ENCODE measurements at regions not wholly inside any gene's neighbourhood (a gene's known extent, or its start where the extent isn't known, plus 50 kb on each side); places are given as distances from the start of the nearest gene placed in this dataset.

DNA sequence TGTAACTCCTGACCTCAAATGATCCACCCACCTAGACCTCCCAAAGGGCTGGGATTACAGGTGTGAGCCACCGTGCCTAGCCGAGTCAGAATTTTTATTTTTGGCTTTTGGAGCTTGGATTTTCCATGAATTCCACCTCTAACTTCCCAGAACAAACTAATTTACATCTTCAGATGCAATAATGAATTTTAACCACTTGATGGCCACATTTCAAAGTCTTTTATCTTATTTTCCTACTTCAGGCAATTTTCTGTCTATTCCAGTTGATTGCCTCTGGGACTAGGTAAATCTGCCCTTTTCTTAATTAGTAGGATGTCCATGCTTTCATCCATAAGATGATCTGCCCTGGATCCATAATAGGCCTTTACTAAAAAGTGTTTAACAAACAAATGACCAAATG, 156.4 kb upstream of the ANKFN1 start:
- TF ChIP-seq, protein P1, sequence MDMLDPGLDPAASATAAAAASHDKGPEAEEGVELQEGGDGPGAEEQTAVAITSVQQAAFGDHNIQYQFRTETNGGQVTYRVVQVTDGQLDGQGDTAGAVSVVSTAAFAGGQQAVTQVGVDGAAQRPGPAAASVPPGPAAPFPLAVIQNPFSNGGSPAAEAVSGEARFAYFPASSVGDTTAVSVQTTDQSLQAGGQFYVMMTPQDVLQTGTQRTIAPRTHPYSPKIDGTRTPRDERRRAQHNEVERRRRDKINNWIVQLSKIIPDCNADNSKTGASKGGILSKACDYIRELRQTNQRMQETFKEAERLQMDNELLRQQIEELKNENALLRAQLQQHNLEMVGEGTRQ (CRISPR knock-in tag; IDR thresholded peaks at IDR 0.05): no peak
- TF ChIP-seq ETV6 (CRISPR knock-in tag; IDR thresholded peaks at IDR 0.05): no peak
- TF ChIP-seq SP1 (CRISPR knock-in tag; conservative IDR thresholded peaks at IDR 0.05): no peak
- no peak for TF ChIP-seq FOXP1 (CRISPR knock-in tag; IDR thresholded peaks at IDR 0.05; ENCODE audit: borderline replicate concordance)
- no peak for TF ChIP-seq RELA (CRISPR knock-in tag; IDR thresholded peaks at IDR 0.05; ENCODE audit: borderline replicate concordance)
- TF ChIP-seq, protein P2, sequence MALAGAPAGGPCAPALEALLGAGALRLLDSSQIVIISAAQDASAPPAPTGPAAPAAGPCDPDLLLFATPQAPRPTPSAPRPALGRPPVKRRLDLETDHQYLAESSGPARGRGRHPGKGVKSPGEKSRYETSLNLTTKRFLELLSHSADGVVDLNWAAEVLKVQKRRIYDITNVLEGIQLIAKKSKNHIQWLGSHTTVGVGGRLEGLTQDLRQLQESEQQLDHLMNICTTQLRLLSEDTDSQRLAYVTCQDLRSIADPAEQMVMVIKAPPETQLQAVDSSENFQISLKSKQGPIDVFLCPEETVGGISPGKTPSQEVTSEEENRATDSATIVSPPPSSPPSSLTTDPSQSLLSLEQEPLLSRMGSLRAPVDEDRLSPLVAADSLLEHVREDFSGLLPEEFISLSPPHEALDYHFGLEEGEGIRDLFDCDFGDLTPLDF (CRISPR knock-in tag; IDR thresholded peaks at IDR 0.05): no peak
- TF ChIP-seq, protein P3, sequence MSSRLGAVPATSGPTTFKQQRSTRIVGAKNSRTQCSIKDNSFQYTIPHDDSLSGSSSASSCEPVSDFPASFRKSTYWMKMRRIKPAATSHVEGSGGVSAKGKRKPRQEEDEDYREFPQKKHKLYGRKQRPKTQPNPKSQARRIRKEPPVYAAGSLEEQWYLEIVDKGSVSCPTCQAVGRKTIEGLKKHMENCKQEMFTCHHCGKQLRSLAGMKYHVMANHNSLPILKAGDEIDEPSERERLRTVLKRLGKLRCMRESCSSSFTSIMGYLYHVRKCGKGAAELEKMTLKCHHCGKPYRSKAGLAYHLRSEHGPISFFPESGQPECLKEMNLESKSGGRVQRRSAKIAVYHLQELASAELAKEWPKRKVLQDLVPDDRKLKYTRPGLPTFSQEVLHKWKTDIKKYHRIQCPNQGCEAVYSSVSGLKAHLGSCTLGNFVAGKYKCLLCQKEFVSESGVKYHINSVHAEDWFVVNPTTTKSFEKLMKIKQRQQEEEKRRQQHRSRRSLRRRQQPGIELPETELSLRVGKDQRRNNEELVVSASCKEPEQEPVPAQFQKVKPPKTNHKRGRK (CRISPR knock-in tag; IDR thresholded peaks at IDR 0.05; ENCODE audit: borderline replicate concordance): no peak
- TF ChIP-seq, protein P4, sequence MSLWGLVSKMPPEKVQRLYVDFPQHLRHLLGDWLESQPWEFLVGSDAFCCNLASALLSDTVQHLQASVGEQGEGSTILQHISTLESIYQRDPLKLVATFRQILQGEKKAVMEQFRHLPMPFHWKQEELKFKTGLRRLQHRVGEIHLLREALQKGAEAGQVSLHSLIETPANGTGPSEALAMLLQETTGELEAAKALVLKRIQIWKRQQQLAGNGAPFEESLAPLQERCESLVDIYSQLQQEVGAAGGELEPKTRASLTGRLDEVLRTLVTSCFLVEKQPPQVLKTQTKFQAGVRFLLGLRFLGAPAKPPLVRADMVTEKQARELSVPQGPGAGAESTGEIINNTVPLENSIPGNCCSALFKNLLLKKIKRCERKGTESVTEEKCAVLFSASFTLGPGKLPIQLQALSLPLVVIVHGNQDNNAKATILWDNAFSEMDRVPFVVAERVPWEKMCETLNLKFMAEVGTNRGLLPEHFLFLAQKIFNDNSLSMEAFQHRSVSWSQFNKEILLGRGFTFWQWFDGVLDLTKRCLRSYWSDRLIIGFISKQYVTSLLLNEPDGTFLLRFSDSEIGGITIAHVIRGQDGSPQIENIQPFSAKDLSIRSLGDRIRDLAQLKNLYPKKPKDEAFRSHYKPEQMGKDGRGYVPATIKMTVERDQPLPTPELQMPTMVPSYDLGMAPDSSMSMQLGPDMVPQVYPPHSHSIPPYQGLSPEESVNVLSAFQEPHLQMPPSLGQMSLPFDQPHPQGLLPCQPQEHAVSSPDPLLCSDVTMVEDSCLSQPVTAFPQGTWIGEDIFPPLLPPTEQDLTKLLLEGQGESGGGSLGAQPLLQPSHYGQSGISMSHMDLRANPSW (CRISPR knock-in tag; conservative IDR thresholded peaks at IDR 0.05; ENCODE audit: low read depth): no peak
